Panc1 (cell line): ENCODE measurements at regions not wholly inside any gene's neighbourhood (a gene's known extent, or its start where the extent isn't known, plus 50 kb on each side); places are given as distances from the start of the nearest gene placed in this dataset.

Experiments used
- CTCF ChIP-seq: fragments of 450-650 bp; IDR thresholded peaks from 2 replicates; pipeline ENCODE4 v1.5.1; 2017; ENCODE audit warnings: mild to moderate bottlenecking
- SIN3A ChIP-seq: IDR thresholded peaks from 2 replicates; pipeline ENCODE4 v1.6.1; 2012; ENCODE audit warnings: low read depth, mild to moderate bottlenecking, low read length, moderate library complexity, borderline replicate concordance; ENCODE audit not compliant: insufficient read depth

- no peak for TF ChIP-seq CTCF
- TF ChIP-seq SIN3A = no peak
Measured at GRCh38 chr3:127454051-127454450, 136.5 kb downstream of the TPRA1 start.
